Activated CD4-positive, alpha-beta T cell treated with anti-CD3 and anti-CD28 coated beads, Interleukin-2, amount 50 U/mL, for 48 hours (primary cell): ENCODE measurements at regions not wholly inside any gene's neighbourhood (a gene's known extent, or its start where the extent isn't known, plus 50 kb on each side); places are given as distances from the start of the nearest gene placed in this dataset.
"Not testable (repeated sequence)": the region's sequence is repeated elsewhere in the genome, so short reads cannot be mapped to it uniquely, and the experiment has no call there.

Experiments used
- DNase-seq, 2 experiments: peaks; one replicate each; pipeline ENCODE4 v3.0.0-alpha.2; 2020

- DNase-seq: no peak
These were observed 380.4 kb downstream of the OLFM4 start for GRCh38 chr13:53408847-53409568.

DNA sequence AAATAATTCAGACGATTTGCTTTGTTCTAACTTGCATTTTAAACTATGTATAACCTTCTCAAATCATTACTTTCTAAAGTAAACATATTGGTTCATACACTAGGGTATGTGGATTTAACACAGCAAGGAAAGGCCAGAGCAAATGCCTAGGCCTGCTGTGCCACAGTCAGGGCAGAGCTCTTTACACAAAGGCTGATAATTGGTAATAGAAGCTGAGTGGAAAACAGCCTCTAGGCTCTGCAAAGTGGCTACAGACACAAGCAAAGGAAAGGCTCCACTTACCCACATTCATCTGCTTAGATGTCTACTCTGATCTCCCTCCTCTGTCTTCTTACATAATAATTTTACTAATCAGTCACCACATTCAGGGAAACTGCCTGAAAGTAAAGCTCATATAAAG is 382.9 kb downstream of the OLFM4 start:
- no peak for DNase-seq

DNA sequence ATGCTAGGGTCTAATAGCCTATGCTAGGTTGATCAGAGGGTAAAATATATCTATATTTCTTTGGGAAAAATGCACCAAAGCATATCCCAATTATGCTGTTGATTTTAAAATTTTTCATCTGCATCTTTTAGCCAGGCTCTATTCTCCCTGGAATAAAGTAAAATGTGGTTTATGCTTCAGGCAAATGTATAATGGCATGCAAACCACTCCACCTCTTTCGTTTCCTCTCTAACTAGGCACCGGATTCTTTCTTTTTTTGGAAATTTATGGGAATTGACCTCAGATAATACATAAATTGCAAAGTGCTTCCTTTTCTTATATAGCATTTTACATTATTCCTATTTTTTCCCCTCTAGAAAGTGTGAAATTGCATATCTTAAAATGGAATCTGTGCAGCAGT is 386.5 kb downstream of the OLFM4 start:
- no peak for DNase-seq

- no peak for DNase-seq
These were observed 389.0 kb downstream of the OLFM4 start for GRCh38 chr13:53417601-53418000.

DNA sequence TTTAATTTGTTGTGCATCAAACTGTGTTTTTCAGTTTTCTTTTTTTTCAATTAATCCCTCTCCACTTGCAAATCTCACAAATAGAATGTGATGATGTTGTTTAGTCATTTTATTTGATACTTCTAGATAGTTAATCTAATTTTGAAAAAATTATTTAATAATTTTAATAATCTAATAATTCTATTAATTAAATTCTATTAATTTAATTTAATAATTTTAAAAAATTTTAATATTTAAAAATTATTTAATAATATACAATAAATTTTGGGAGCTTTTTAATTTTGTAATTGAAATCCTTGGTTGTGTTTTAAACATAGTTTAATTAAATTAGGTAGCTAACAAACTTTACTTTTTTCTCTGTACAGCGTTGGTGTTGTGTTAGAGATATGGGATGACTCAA is 393.8 kb downstream of the OLFM4 start:
- no peak for DNase-seq

DNA sequence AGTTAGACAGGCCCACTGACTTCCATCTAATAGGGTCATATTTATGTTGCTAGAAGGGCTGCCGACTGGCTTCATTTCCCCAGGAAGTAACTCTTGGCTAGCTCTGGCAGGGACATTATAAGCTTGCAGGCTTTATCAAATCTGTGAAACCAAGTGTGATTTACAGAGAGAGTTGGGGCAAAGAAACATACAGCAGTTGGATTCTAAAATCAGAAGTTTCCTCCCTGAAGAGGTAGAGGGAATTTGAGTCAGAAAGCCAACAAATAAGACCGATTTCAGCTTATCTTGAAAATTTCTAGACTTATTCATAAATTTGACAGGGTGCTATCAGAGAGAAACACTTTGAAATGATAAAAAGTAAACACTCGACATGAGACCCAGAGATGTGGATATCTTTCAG is 407.8 kb downstream of the OLFM4 start:
- DNase-seq: no peak

GRCh38 chr13:53439439-53440225 is 411.0 kb downstream of the OLFM4 start:
- no peak for DNase-seq

DNA sequence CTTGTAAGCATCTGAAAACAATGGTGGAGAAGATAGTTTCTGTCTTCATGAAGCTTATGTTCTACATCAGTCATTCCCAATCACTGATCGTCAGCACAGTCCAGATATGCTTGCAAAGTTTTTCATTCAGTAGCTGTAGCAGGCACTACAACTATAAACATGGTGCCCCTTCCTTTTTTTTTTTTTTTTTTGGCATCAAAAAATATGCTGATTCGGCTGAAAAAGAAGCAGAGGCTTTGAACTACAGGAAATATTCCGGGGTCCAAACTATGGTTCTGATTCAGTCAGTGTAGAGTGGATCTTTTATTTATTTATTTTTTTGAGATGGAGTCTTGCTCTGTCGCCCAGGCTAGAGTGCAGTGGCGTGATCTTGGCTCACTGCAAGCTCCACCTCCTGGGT is 414.4 kb downstream of the OLFM4 start:
- DNase-seq: no peak

- no peak for DNase-seq
These were observed 417.1 kb downstream of the OLFM4 start for GRCh38 chr13:53445686-53446085.

DNA sequence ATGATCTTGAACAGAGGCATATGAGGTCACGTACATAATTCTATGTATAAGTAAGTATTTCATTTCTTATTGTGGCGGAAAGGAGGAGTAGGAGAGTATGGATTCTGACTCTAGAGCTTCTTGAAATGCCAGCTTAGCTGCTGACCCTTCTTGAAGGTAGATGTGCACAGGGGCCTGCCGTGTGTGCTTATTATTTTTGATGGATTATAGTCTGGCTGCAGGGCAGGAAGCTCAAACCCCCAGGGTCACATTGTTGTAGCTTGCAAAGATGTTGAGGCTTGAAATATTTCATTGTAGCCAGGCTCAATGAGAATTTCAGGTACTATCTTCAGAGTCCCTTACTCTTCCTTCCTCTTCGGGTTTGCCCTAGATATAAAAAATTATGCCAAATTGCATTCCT is 418.8 kb downstream of the OLFM4 start:
- DNase-seq: no peak

- no peak for DNase-seq
These were observed 419.2 kb downstream of the OLFM4 start for GRCh38 chr13:53447863-53448262.

DNA sequence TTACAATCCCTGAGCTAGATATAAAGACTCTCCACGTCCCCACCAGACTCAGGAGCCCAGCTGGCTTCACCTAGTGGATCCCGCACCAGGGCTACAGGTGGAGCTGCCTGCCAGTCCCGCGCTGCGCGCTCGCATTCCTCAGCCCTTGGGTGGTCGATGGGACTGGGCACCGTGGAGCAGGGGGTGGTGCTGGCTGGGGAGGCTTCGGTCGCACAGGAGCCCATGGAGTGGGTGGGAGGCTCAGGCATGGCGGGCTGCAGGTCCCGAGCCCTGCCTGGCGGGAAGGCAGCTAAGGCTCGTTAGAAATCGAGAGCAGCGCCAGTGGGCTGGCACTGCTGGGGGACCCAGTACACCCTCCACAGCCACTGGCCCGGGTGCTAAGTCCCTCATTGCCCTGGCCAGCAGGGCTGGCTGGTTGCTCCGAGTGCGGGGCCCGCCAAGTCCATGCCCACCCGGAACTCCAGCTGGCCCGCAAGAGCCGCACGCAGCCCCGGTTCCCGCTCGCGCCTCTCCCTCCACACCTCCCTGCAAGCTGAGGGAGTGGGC is 423.7 kb downstream of the OLFM4 start:
- not testable (repeated sequence) for DNase-seq

DNA sequence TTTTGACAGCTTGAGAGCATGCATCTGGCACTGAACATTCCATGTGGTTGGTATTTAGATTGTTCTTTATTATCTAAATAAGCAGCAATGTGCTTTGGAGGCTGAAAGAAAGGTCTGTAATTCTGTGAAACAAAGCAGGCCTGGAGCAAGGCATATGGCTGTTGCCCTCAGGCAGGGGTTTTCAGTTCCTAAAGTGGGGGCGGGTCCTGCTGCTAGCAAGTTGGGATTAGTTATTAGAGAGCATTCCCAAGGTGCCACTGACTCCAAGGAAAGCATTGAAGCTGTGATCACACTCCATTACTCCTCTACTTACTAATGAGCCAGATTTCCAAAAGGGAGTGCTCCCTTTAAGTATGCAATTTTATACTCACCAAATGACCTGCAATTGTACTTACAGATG is 432.2 kb downstream of the OLFM4 start:
- DNase-seq: no peak

- DNase-seq: no peak
These were observed 434.5 kb downstream of the OLFM4 start for GRCh38 chr13:53463106-53463505.

GRCh38 chr13:53466576-53466975 is 438.0 kb downstream of the OLFM4 start:
- no peak for DNase-seq

- DNase-seq: no peak
These were observed 444.8 kb downstream of the OLFM4 start for GRCh38 chr13:53473397-53473796.

DNA sequence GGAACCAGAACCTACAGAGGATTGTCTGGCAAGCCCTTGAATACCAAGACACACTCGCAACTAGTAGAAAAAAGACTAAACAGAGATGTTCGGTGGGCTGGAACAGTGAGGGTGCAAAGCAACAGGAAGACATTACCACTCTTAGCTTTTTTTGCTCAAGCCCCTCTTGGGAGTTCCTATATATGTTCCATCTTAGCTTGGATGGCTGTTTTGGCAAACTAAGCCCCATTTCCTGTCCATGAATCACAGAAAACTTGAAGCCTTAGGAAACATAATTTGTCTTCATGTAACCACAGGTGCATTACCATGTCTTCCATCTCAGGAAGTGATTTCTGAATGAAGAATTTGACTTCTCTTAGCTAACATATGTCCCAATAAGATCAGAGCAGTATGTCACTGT is 446.3 kb downstream of the OLFM4 start:
- DNase-seq: no peak

DNA sequence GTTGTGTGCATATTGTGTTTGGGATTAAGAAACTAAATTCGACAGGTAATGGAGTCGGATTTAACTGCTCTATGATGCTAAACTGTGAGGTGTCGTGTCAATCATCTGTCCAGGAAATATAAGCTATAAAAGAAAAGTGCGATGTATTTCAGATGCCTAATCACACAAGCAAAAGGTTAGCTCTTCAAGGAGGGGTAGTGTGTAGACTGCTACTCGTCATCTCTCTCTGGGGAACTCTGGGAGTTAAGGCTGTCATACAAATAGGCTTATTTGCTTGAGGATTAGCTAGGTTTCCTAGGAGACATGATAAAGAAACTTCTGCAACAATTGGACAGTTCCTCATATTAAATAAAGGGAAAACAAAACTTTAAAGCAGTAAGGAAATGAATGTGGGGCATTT is 462.1 kb downstream of the OLFM4 start:
- DNase-seq: no peak

GRCh38 chr13:53494406-53494805 is 465.8 kb downstream of the OLFM4 start:
- no peak for DNase-seq

GRCh38 chr13:53499576-53500133 is 471.0 kb downstream of the OLFM4 start:
- DNase-seq: no peak

GRCh38 chr13:53501387-53501786 is 472.8 kb downstream of the OLFM4 start:
- no peak for DNase-seq

DNA sequence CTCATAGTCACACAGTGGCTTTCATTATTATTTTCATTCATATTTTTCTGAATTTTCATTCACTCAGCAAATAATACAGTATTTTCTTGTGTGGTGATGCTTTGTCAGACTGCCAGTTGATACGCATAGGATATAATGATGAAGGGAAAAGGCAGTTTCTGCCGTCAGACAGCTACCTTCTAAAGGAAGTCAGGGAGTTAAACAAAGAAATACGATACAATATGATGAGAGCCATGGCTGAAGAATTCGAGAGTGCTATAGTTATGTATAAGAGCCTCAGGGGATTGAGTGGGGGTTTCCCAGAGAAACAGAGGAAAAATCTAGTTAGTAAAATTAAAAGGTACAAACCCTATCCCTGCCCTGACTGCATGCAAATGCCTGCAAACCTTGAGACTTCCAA is 479.1 kb downstream of the OLFM4 start:
- DNase-seq: no peak

GRCh38 chr13:53512635-53513034 is 484.0 kb downstream of the OLFM4 start:
- no peak for DNase-seq

- DNase-seq: no peak
These were observed 484.6 kb downstream of the OLFM4 start for GRCh38 chr13:53513226-53513625.
